Left renal cortex interstitium (tissue), 4 donors: ENCODE measurements at regions not wholly inside any gene's neighbourhood (a gene's known extent, or its start where the extent isn't known, plus 50 kb on each side); places are given as distances from the start of the nearest gene placed in this dataset.
"Not testable (repeated sequence)": the region's sequence is repeated elsewhere in the genome, so short reads cannot be mapped to it uniquely, and the experiment has no call there.

Source experiments
- DNase-seq, 4 donors: peaks; one replicate each; pipeline ENCODE4 v3.0.0-alpha.2; 2013; ENCODE audit warnings: low read depth in 4 of 4, low spot score in 2 of 4, missing footprints in 1 of 4

GRCh38 chr9:22975951-22976350, 529.3 kb downstream of the DMRTA1 start:
- DNase-seq, result no peak

- DNase-seq, result no peak
These were observed 529.8 kb downstream of the DMRTA1 start for GRCh38 chr9:22976454-22976853.

GRCh38 chr9:22980429-22980828, 533.8 kb downstream of the DMRTA1 start:
- DNase-seq, result not testable (repeated sequence)

GRCh38 chr9:22986556-22986955, 539.9 kb downstream of the DMRTA1 start:
- DNase-seq, result no peak

- DNase-seq, result no peak
These were observed 543.7 kb downstream of the DMRTA1 start for GRCh38 chr9:22990349-22990748.

GRCh38 chr9:22992780-22993179, 546.2 kb downstream of the DMRTA1 start:
- DNase-seq, result no peak

- DNase-seq, result no peak
These were observed 551.3 kb downstream of the DMRTA1 start for GRCh38 chr9:22997923-22998322.

- DNase-seq, result no peak
These were observed 558.5 kb downstream of the DMRTA1 start for GRCh38 chr9:23005156-23005555.

GRCh38 chr9:23006127-23006526, 559.5 kb downstream of the DMRTA1 start:
- DNase-seq, result no peak

GRCh38 chr9:23011669-23012068, 565.0 kb downstream of the DMRTA1 start:
- no peak for DNase-seq

- no peak for DNase-seq
These were observed 568.9 kb downstream of the DMRTA1 start for GRCh38 chr9:23015557-23015956.

- DNase-seq, result no peak
These were observed 589.8 kb downstream of the DMRTA1 start for GRCh38 chr9:23036416-23036815.

- DNase-seq, result no peak
These were observed 592.8 kb downstream of the DMRTA1 start for GRCh38 chr9:23039402-23039801.

GRCh38 chr9:23041466-23041865, 594.8 kb downstream of the DMRTA1 start:
- DNase-seq, result no peak

- no peak for DNase-seq
These were observed 597.9 kb downstream of the DMRTA1 start for GRCh38 chr9:23044549-23044948.

- DNase-seq, result not testable (repeated sequence)
These were observed 599.4 kb downstream of the DMRTA1 start for GRCh38 chr9:23046026-23046425.

- no peak for DNase-seq
These were observed 603.9 kb downstream of the DMRTA1 start for GRCh38 chr9:23050548-23050947.

- DNase-seq, result no peak
These were observed 626.5 kb downstream of the DMRTA1 start for GRCh38 chr9:23073136-23073535.

GRCh38 chr9:23079798-23080197, 633.2 kb downstream of the DMRTA1 start:
- DNase-seq, result no peak

- no peak for DNase-seq
These were observed 634.8 kb downstream of the DMRTA1 start for GRCh38 chr9:23081377-23081776.

- no peak for DNase-seq
These were observed 642.3 kb downstream of the DMRTA1 start for GRCh38 chr9:23088932-23089364.

GRCh38 chr9:23117616-23118015, 671.0 kb downstream of the DMRTA1 start:
- no peak for DNase-seq

- DNase-seq, result no peak
These were observed 674.0 kb downstream of the DMRTA1 start for GRCh38 chr9:23120630-23121029.
